PC-3 (cell line): ENCODE measurements at regions not wholly inside any gene's neighbourhood (a gene's known extent, or its start where the extent isn't known, plus 50 kb on each side); places are given as distances from the start of the nearest gene placed in this dataset.

Experiments used
- CTCF ChIP-seq: fragments of 300-600 bp; sonication (generic); conservative IDR thresholded peaks from 2 replicates; pipeline ENCODE4 v1.5.1; 2017; ENCODE audit warnings: antibody characterized with exemption, low read depth, mild to moderate bottlenecking, low read length
- EZH2 ChIP-seq: fragments of 300-600 bp; sonication (generic); IDR thresholded peaks from one replicate; pipeline ENCODE4 v1.6.1; 2017; ENCODE audit warnings: antibody characterized with exemption, mild to moderate bottlenecking, low read length; ENCODE audit not compliant: unreplicated experiment
- EZH2phosphoT487 ChIP-seq: fragments of 300-600 bp; sonication (generic); IDR thresholded peaks from 2 replicates; pipeline ENCODE4 v1.6.1; 2018; ENCODE audit warnings: mild to moderate bottlenecking, antibody characterized with exemption, low read length, borderline replicate concordance

GRCh38 chr20:23142162-23143050, 56.3 kb upstream of the CD93 start:
- TF ChIP-seq CTCF = no peak
- no peak for TF ChIP-seq EZH2
- TF ChIP-seq EZH2phosphoT487 = no peak
